ENCODE measurements at regions not wholly inside any gene's neighbourhood (a gene's known extent, or its start where the extent isn't known, plus 50 kb on each side); places are given as distances from the start of the nearest gene placed in this dataset.

- DNase-seq (ENCODE audit: low spot score in 2 of 2): no peak
- no peaks in the 10 kb centered on the region for H3K4me1 Mint-ChIP-seq
- H3K9me3 Mint-ChIP-seq: no peaks in the 10 kb centered on the region
- no peak for ATAC-seq (replicated peaks; ENCODE audit: extremely low read depth, poor library complexity, severe bottlenecking)
- H3K4me3 Mint-ChIP-seq: no peak overlapping the region
- H3K27me3 Mint-ChIP-seq: peaks cover 53% of the 10 kb centered on the region
- H3K36me3 Mint-ChIP-seq (ENCODE audit: insufficient read depth): peaks cover 1% of the 10 kb centered on the region
- H3K27ac Mint-ChIP-seq (ENCODE audit: low read depth): no peak overlapping the region
Measured at GRCh38 chr2:239499726-239500573, 99.1 kb upstream of the HDAC4 start.

DNA sequence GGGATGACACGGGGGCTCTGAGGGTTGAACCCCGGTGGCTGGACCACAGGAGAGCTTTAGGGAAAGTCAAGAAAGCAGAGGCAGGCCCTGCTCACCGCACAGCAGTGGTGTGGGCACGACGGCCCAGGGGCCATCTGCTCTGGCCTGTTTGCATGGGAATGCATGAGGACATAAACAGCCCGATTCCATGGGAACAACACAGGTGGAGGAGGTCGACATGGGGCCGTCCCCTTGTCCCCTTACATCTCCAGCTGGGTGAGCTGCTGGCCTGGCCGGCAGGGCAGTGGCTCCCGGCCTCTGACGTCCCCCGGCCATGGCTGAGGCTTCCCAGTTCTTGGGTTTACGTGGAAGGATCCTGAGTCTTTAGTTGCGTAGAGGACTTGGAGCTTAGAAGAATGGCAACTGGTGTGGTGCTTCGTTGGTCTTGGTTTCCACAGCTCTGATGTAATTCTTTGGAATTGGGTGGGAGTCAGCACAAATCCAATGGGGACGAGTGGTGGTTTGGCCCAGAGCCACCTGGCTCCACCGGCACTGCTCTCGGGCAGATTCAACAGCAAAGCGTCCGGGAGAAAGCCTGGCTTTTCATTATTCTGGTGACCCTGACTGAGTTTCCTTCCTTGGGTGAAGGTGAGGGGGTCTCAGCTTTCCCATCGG is 98.3 kb upstream of the HDAC4 start:
- Mint-ChIP-seq H3K36me3 (ENCODE audit: insufficient read depth) (peaks cover 1% of the 10 kb centered on the region), H3K4me3 (no peak overlapping the region), H3K9me3 (no peaks in the 10 kb centered on the region), H3K27ac (ENCODE audit: low read depth) (no peak overlapping the region), H3K27me3 (peaks cover 61% of the 10 kb centered on the region), H3K4me1 (no peaks in the 10 kb centered on the region)
- DNase-seq (ENCODE audit: low spot score in 2 of 2) (no peak), ATAC-seq (replicated peaks; ENCODE audit: extremely low read depth, poor library complexity, severe bottlenecking) (no peak)

- Mint-ChIP-seq H3K36me3 (ENCODE audit: insufficient read depth) (peaks cover 1% of the 10 kb centered on the region), H3K4me1 (no peaks in the 10 kb centered on the region), H3K4me3 (no peak overlapping the region), H3K27ac (ENCODE audit: low read depth) (no peak overlapping the region), H3K9me3 (no peaks in the 10 kb centered on the region), H3K27me3 (peaks cover 66% of the 10 kb centered on the region)
- ATAC-seq (replicated peaks; ENCODE audit: extremely low read depth, poor library complexity, severe bottlenecking) (no peak), DNase-seq (ENCODE audit: low spot score in 2 of 2) (no peak)
Measured at GRCh38 chr2:239498576-239498975, 97.8 kb upstream of the HDAC4 start.

DNA sequence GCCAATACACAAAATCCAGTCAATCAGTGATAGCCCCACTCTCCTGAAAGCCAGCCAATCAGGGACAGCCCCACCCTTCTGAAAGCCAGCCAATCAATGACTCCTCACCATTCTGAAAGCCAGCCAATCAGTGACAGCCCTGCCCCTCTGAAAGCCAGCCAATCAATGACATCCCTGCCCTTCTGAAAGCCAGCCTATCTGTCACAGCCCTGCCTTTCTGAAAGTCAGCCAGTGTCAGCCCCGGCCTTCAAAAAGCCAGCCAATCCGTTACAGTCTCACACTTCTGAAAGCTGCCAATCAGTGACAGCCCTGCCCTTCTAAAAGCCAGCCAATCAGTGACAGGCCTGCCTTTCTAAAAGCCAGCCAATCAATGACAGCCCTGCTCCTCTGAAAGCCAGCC is 95.9 kb upstream of the HDAC4 start:
- Mint-ChIP-seq H3K27me3 (peaks cover 81% of the 10 kb centered on the region), H3K4me1 (peaks cover 5% of the 10 kb centered on the region), H3K9me3 (no peaks in the 10 kb centered on the region), H3K36me3 (ENCODE audit: insufficient read depth) (peaks cover 1% of the 10 kb centered on the region), H3K27ac (ENCODE audit: low read depth) (no peak overlapping the region), H3K4me3 (no peak overlapping the region)
- no peak for ATAC-seq (replicated peaks; ENCODE audit: extremely low read depth, poor library complexity, severe bottlenecking)
- no peak for DNase-seq (ENCODE audit: low spot score in 2 of 2)

GRCh38 chr2:239495791-239496233 is 95.0 kb upstream of the HDAC4 start:
- Mint-ChIP-seq H3K36me3 (ENCODE audit: insufficient read depth) (no peaks in the 10 kb centered on the region), H3K27me3 (peaks cover 73% of the 10 kb centered on the region), H3K4me3 (no peak overlapping the region), H3K4me1 (peaks cover 5% of the 10 kb centered on the region), H3K9me3 (no peaks in the 10 kb centered on the region), H3K27ac (ENCODE audit: low read depth) (no peak overlapping the region)
- DNase-seq (ENCODE audit: low spot score in 2 of 2) (no peak), ATAC-seq (replicated peaks; ENCODE audit: extremely low read depth, poor library complexity, severe bottlenecking) (no peak)

GRCh38 chr2:239495175-239495574 is 94.4 kb upstream of the HDAC4 start:
- no peak for DNase-seq (ENCODE audit: low spot score in 2 of 2)

DNA sequence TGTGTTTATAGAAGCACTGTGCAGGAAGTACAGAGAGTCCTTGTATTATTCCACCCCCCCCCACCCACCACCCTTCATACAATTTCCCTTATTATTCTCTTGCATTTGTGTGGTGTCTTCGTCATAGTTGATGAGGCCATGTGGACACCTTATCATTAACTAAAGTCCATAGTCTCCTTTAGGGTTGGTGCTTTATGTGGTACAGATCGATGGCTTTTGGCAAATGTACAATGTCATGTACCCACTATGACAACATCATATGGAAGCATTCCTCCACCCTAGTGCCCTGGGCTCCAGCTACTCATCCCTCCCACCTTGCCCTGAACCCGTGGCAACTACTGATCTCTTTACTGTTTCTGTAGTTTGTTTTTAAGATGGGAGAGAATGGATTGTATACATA is 93.8 kb upstream of the HDAC4 start:
- Mint-ChIP-seq H3K9me3 (no peaks in the 10 kb centered on the region), H3K27me3 (peaks cover 72% of the 10 kb centered on the region), H3K27ac (ENCODE audit: low read depth) (no peak overlapping the region), H3K4me1 (peaks cover 5% of the 10 kb centered on the region), H3K36me3 (ENCODE audit: insufficient read depth) (no peaks in the 10 kb centered on the region), H3K4me3 (no peak overlapping the region)
- ATAC-seq (replicated peaks; ENCODE audit: extremely low read depth, poor library complexity, severe bottlenecking): no peak
- no peak for DNase-seq (ENCODE audit: low spot score in 2 of 2)

More at GRCh38 chr2:239495175-239495574, 94.4 kb upstream of the HDAC4 start:
- Mint-ChIP-seq H3K4me1 (peaks cover 5% of the 10 kb centered on the region), H3K4me3 (no peak overlapping the region), H3K36me3 (ENCODE audit: insufficient read depth) (no peaks in the 10 kb centered on the region), H3K9me3 (no peaks in the 10 kb centered on the region), H3K27ac (ENCODE audit: low read depth) (no peak overlapping the region), H3K27me3 (peaks cover 67% of the 10 kb centered on the region)
- no peak for ATAC-seq (replicated peaks; ENCODE audit: extremely low read depth, poor library complexity, severe bottlenecking)

- H3K9me3 Mint-ChIP-seq: no peaks in the 10 kb centered on the region
- H3K27ac Mint-ChIP-seq (ENCODE audit: low read depth): no peak overlapping the region
- peaks cover 5% of the 10 kb centered on the region for H3K4me1 Mint-ChIP-seq
- H3K27me3 Mint-ChIP-seq: peaks cover 55% of the 10 kb centered on the region
- no peak overlapping the region for H3K4me3 Mint-ChIP-seq
- ATAC-seq (replicated peaks; ENCODE audit: extremely low read depth, poor library complexity, severe bottlenecking): no peak
- no peaks in the 10 kb centered on the region for H3K36me3 Mint-ChIP-seq (ENCODE audit: insufficient read depth)
- DNase-seq (ENCODE audit: low spot score in 2 of 2): no peak
Measured at GRCh38 chr2:239489481-239489880, 88.7 kb upstream of the HDAC4 start.

DNA sequence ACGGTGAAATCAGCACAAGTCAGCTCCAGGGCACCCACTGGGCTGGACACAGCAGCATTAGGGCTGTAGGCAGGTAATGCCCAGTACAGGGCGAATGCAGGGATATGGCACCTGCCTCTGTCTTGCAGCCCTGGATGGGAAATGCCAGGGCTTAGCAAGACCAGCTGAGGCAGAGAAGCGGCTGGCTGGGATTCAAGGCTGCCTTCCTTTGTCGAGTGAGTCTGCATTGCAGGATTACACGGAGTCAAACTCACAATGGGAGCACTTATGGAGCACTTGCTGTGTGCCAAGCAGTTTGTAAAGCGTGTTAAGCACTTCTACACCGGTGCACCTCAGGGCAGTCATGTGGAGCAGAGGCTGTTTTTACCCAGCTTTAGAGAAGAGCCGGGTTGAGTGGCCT is 87.3 kb upstream of the HDAC4 start:
- H3K9me3 Mint-ChIP-seq: no peaks in the 10 kb centered on the region
- DNase-seq (ENCODE audit: low spot score in 2 of 2) (no peak), ATAC-seq (replicated peaks; ENCODE audit: extremely low read depth, poor library complexity, severe bottlenecking) (no peak)
- H3K27ac Mint-ChIP-seq (ENCODE audit: low read depth): no peak overlapping the region
- peaks cover 3% of the 10 kb centered on the region for H3K4me1 Mint-ChIP-seq
- peaks cover 57% of the 10 kb centered on the region for H3K27me3 Mint-ChIP-seq
- H3K36me3 Mint-ChIP-seq (ENCODE audit: insufficient read depth): no peaks in the 10 kb centered on the region
- H3K4me3 Mint-ChIP-seq: no peak overlapping the region

GRCh38 chr2:239487272-239487671 is 86.5 kb upstream of the HDAC4 start:
- no peaks in the 10 kb centered on the region for H3K4me1 Mint-ChIP-seq

GRCh38 chr2:239485622-239486021 is 84.8 kb upstream of the HDAC4 start:
- H3K4me1 Mint-ChIP-seq: peaks cover 4% of the 10 kb centered on the region
- peaks cover 60% of the 10 kb centered on the region for H3K27me3 Mint-ChIP-seq
- no peaks in the 10 kb centered on the region for H3K36me3 Mint-ChIP-seq (ENCODE audit: insufficient read depth)
- ATAC-seq (replicated peaks; ENCODE audit: extremely low read depth, poor library complexity, severe bottlenecking) (no peak), DNase-seq (ENCODE audit: low spot score in 2 of 2) (no peak)
- no peaks in the 10 kb centered on the region for H3K9me3 Mint-ChIP-seq
- no peak overlapping the region for H3K4me3 Mint-ChIP-seq
- H3K27ac Mint-ChIP-seq (ENCODE audit: low read depth): no peak overlapping the region

More at GRCh38 chr2:239487272-239487671, 86.5 kb upstream of the HDAC4 start:
- no peak for ATAC-seq (replicated peaks; ENCODE audit: extremely low read depth, poor library complexity, severe bottlenecking)
- H3K4me3 Mint-ChIP-seq: no peak overlapping the region
- DNase-seq (ENCODE audit: low spot score in 2 of 2): no peak
- no peaks in the 10 kb centered on the region for H3K9me3 Mint-ChIP-seq
- no peaks in the 10 kb centered on the region for H3K36me3 Mint-ChIP-seq (ENCODE audit: insufficient read depth)
- no peak overlapping the region for H3K27ac Mint-ChIP-seq (ENCODE audit: low read depth)
- H3K27me3 Mint-ChIP-seq: peaks cover 57% of the 10 kb centered on the region

DNA sequence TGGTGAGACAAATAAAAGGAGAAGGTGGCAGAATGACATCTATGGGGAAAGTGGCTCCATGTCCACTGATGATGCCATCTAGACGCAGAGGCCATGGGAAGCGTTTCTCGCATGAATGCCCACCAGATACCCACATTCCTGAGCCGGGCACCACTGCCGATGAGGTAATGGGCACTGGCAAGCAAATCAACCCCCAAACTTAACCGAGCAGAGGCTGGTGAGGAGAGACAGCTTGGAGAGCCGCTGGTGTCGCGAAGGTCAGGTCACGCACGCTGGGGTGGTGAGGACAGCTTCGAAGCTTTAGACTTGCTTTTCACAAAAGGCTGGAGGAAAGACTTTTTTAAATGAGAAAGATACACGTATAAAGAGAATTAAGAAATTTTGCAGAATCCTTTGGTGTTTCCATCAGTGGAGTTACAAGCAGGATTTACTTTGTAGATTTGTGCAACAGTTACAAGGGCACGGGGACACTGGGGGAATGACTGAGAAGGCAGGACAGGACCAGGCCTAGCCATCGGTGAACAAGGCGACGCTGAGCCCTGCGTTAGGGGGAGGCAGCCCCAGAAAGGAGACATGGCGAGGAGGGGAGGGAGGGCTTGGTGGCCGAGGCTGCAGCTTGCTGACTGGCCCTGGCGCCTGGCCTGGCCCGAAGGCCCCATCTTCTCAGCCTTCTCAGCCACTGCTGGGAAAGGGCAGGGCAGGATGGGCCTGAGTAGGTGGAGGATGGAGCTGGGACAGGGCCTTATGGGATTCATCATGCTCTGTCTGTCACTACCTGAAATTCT is 83.9 kb upstream of the HDAC4 start:
- H3K27me3 Mint-ChIP-seq: peaks cover 57% of the 10 kb centered on the region
- H3K27ac Mint-ChIP-seq (ENCODE audit: low read depth): no peak overlapping the region
- H3K36me3 Mint-ChIP-seq (ENCODE audit: insufficient read depth): no peaks in the 10 kb centered on the region
- H3K4me1 Mint-ChIP-seq: peaks cover 4% of the 10 kb centered on the region
- ATAC-seq (replicated peaks; ENCODE audit: extremely low read depth, poor library complexity, severe bottlenecking): no peak
- H3K9me3 Mint-ChIP-seq: no peaks in the 10 kb centered on the region
- DNase-seq (ENCODE audit: low spot score in 2 of 2): no peak
- no peak overlapping the region for H3K4me3 Mint-ChIP-seq

Data from central memory CD8-positive, alpha-beta T cell (primary cell).